IMR-90 (cell line): ENCODE measurements at regions not wholly inside any gene's neighbourhood (a gene's known extent, or its start where the extent isn't known, plus 50 kb on each side); places are given as distances from the start of the nearest gene placed in this dataset.

Experiments used
- CEBPB ChIP-seq: IDR thresholded peaks from 2 replicates; pipeline ENCODE4 v1.6.1; 2012; ENCODE audit warnings: low read depth, low read length, improper control_type of control experiment
- CTCF ChIP-seq: conservative IDR thresholded peaks from 2 replicates; pipeline ENCODE4 v1.5.1; 2012; ENCODE audit warnings: mild to moderate bottlenecking, low read depth, low read length, improper control_type of control experiment
- ELK1 ChIP-seq: fragments of 150-350 bp; IDR thresholded peaks from 2 replicates; pipeline ENCODE4 v1.6.1; 2016; ENCODE audit warnings: low read depth, mild to moderate bottlenecking, low read length, moderate library complexity, borderline replicate concordance
- MXI1 ChIP-seq: IDR thresholded peaks from 2 replicates; pipeline ENCODE4 v1.6.1; 2012; ENCODE audit warnings: low read depth, mild to moderate bottlenecking, low read length, moderate library complexity, borderline replicate concordance
- SMC3 ChIP-seq: fragments of 150-350 bp; IDR thresholded peaks from 2 replicates; pipeline ENCODE4 v1.6.1; 2016; ENCODE audit warnings: low read depth, mild to moderate bottlenecking, antibody characterized with exemption, low read length, moderate library complexity

- no peak for TF ChIP-seq CEBPB
- TF ChIP-seq CTCF: no peak
- no peak for TF ChIP-seq MXI1
- no peak for TF ChIP-seq ELK1
- TF ChIP-seq SMC3: no peak
Measured at GRCh38 chr9:117528225-117528624, 113.4 kb upstream of the ASTN2 start.
